GM20431 (cell line): ENCODE measurements at regions not wholly inside any gene's neighbourhood (a gene's known extent, or its start where the extent isn't known, plus 50 kb on each side); places are given as distances from the start of the nearest gene placed in this dataset.

Source experiments
- in situ Hi-C: fragments of 300-500 bp; cut with MseI, MboI; formaldehyde crosslinking; loops from one replicate; pipeline ENCODE4 v1.15.0; 2020; ENCODE audit warnings: low sequenced_read_pairs; ENCODE audit not compliant: unreplicated experiment

GRCh38 chr14:58777541-58777979, 139.8 kb downstream of the DACT1 start:
- in situ Hi-C loops = no loop called here

- in situ Hi-C loops = no loop called here
These were observed 140.4 kb downstream of the DACT1 start for GRCh38 chr14:58778202-58778601.

- in situ Hi-C loops = no loop called here
These were observed 141.6 kb downstream of the DACT1 start for GRCh38 chr14:58779376-58779775.

- in situ Hi-C loops = no loop called here
These were observed 142.4 kb downstream of the DACT1 start for GRCh38 chr14:58780185-58780584.

- in situ Hi-C loops = no loop called here
These were observed 142.8 kb downstream of the DACT1 start for GRCh38 chr14:58780605-58781004.

- in situ Hi-C loops = no loop called here
These were observed 144.2 kb downstream of the DACT1 start for GRCh38 chr14:58782011-58782410.

GRCh38 chr14:58783792-58784511, 146.2 kb downstream of the DACT1 start:
- in situ Hi-C loops = no loop called here

- in situ Hi-C loops = no loop called here
These were observed 147.2 kb downstream of the DACT1 start for GRCh38 chr14:58784931-58785330.

- in situ Hi-C loops = no loop called here
These were observed 147.9 kb downstream of the DACT1 start for GRCh38 chr14:58785701-58786100.

GRCh38 chr14:58787592-58787991, 149.8 kb downstream of the DACT1 start:
- in situ Hi-C loops = no loop called here

- in situ Hi-C loops = no loop called here
These were observed 151.1 kb downstream of the DACT1 start for GRCh38 chr14:58788655-58789503.

GRCh38 chr14:58789736-58790135, 152.0 kb downstream of the DACT1 start:
- in situ Hi-C loops = no loop called here

- in situ Hi-C loops = no loop called here
These were observed 154.7 kb downstream of the DACT1 start for GRCh38 chr14:58792416-58792815.

GRCh38 chr14:58793131-58793740, 155.5 kb downstream of the DACT1 start:
- in situ Hi-C loops = no loop called here

GRCh38 chr14:58794993-58795762, 157.4 kb downstream of the DACT1 start:
- in situ Hi-C loops = no loop called here

GRCh38 chr14:58796242-58797009, 158.7 kb downstream of the DACT1 start:
- in situ Hi-C loops = no loop called here

- in situ Hi-C loops = no loop called here
These were observed 159.3 kb downstream of the DACT1 start for GRCh38 chr14:58797010-58797429.

- in situ Hi-C loops = no loop called here
These were observed 160.4 kb downstream of the DACT1 start for GRCh38 chr14:58798173-58798572.

- in situ Hi-C loops = no loop called here
These were observed 163.3 kb downstream of the DACT1 start for GRCh38 chr14:58801086-58801485.
